PFSK-1 (cell line): ENCODE measurements at regions not wholly inside any gene's neighbourhood (a gene's known extent, or its start where the extent isn't known, plus 50 kb on each side); places are given as distances from the start of the nearest gene placed in this dataset.

ENCODE experiments used
- FOXP2 ChIP-seq: optimal IDR thresholded peaks from 2 replicates; pipeline ENCODE3; 2011; ENCODE audit warnings: borderline replicate concordance, control low read depth, inconsistent platforms; ENCODE audit not compliant: insufficient read depth; ENCODE audit errors: extremely low read length, extremely low read depth
- POLR2AphosphoS5 ChIP-seq: IDR thresholded peaks from 2 replicates; pipeline ENCODE4 v1.6.1; 2012; ENCODE audit warnings: low read depth, mild to moderate bottlenecking, control low read depth, low read length, moderate library complexity
- REST ChIP-seq, 2 experiments: IDR thresholded peaks; 2 replicates each; pipeline versions ENCODE4 v1.6.1 to v1.8.0; 2011 to 2012; ENCODE audit warnings: low read depth in 2 of 2, low read length in 2 of 2, control low read depth in 1 of 2, inconsistent platforms in 1 of 2, mild to moderate bottlenecking in 1 of 2, moderate library complexity in 1 of 2; ENCODE audit not compliant: insufficient read depth in 1 of 2
- SIN3A ChIP-seq: IDR thresholded peaks from 2 replicates; pipeline ENCODE4 v1.6.1; 2012; ENCODE audit warnings: mild to moderate bottlenecking, low read length, moderate library complexity, borderline replicate concordance; ENCODE audit not compliant: insufficient read depth
- TAF1 ChIP-seq: IDR thresholded peaks from 2 replicates; pipeline ENCODE4 v1.6.1; 2012; ENCODE audit warnings: low read length, control low read depth, borderline replicate concordance; ENCODE audit not compliant: insufficient read depth

DNA sequence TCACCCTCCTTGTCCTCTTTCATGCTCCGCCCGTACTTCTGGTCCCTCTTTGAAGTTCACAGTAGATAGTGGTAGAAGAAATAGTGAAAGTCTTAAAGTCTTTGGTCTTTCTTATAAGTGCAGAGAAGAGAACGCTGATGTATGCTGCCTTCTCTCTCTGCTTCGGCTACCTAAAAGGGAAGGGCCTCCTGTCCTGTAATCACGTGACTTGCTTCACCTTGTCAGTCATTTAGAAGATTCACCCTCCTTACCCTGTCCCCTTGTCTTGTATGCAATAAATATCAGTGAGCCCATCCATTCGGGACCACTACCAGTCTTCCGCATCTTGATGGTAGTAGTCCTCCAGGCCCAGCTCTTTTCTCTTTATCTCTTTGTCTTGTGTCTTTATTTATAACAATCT lies 144.6 kb downstream of the ARL4C start:
- no peak for TF ChIP-seq TAF1

GRCh38 chr2:234348081-234348480 lies 148.8 kb downstream of the ARL4C start:
- TF ChIP-seq REST (IDR thresholded peaks at IDR 0.05; ENCODE audit: insufficient read depth in 1 of 2, low read depth in 2 of 2, low read length in 2 of 2) = no peak
- no peak for TF ChIP-seq POLR2AphosphoS5
- no peak for TF ChIP-seq FOXP2
- no peak for TF ChIP-seq SIN3A
- TF ChIP-seq TAF1 = no peak

DNA sequence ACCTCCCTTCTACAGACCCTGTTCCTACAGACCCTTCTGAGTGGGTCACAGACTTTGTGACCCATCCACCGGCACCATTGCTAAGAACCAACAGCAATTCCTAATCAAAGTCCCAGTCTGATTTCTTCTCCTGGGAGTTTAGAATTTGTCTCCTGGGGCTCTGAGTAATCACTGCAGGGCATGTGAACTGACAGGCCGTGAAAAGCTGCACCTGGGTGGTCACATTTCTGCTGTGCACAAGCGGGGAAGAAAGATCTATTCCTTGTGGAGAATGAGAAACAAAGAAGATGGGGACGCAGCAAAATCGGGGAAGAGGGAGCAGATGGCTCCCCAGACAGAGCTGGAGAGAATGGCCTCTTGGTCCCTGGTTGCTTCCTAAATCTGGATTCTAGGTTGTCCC lies 151.0 kb downstream of the ARL4C start:
- TF ChIP-seq TAF1 (no peak), POLR2AphosphoS5 (no peak), SIN3A (no peak), REST (IDR thresholded peaks at IDR 0.05; ENCODE audit: insufficient read depth in 1 of 2, low read depth in 2 of 2, low read length in 2 of 2) (no peak), FOXP2 (no peak)

GRCh38 chr2:234344012-234344411 lies 152.9 kb downstream of the ARL4C start:
- TF ChIP-seq TAF1 (no peak), SIN3A (no peak), POLR2AphosphoS5 (no peak), REST (IDR thresholded peaks at IDR 0.05; ENCODE audit: insufficient read depth in 1 of 2, low read depth in 2 of 2, low read length in 2 of 2) (no peak), FOXP2 (no peak)

GRCh38 chr2:234343372-234343771 lies 153.5 kb downstream of the ARL4C start:
- TF ChIP-seq TAF1 = no peak
- TF ChIP-seq SIN3A = no peak
- no peak for TF ChIP-seq POLR2AphosphoS5
- TF ChIP-seq FOXP2 = no peak
- TF ChIP-seq REST (IDR thresholded peaks at IDR 0.05; ENCODE audit: insufficient read depth in 1 of 2, low read depth in 2 of 2, low read length in 2 of 2) = no peak
